DOHH2 (cell line): ENCODE measurements at regions not wholly inside any gene's neighbourhood (a gene's known extent, or its start where the extent isn't known, plus 50 kb on each side); places are given as distances from the start of the nearest gene placed in this dataset.

Experiments
- H3F3A ChIP-seq: fragments of 200-600 bp; sonication (generic), shearing (Covaris generic); 2 replicates; pipeline ENCODE4 v1.6.0; 2016; ENCODE audit warnings: antibody characterized with exemption, mild to moderate bottlenecking; ENCODE audit not compliant: control insufficient read depth, insufficient read depth
- H3K27ac ChIP-seq: fragments of 200-600 bp; sonication (generic); 2 replicates; pipeline ENCODE4 v1.5.1; 2014; ENCODE audit warnings: low read depth, mild to moderate bottlenecking, low read length, moderate library complexity
- H3K27me3 ChIP-seq: fragments of 200-600 bp; sonication (generic); 2 replicates; pipeline ENCODE4 v1.6.1; 2014; ENCODE audit warnings: mild to moderate bottlenecking, low read length, mixed read lengths; ENCODE audit not compliant: control insufficient read depth
- H3K36me3 ChIP-seq: fragments of 200-600 bp; sonication (generic); 2 replicates; pipeline ENCODE4 v1.6.1; 2014; ENCODE audit warnings: mild to moderate bottlenecking, low read length, moderate library complexity, mixed read lengths; ENCODE audit not compliant: control insufficient read depth
- H3K4me1 ChIP-seq: fragments of 200-600 bp; sonication (generic); 2 replicates; pipeline ENCODE4 v1.6.1; 2014; ENCODE audit warnings: mild to moderate bottlenecking, low read length, mixed read lengths; ENCODE audit not compliant: control insufficient read depth
- H3K4me2 ChIP-seq: fragments of 200-600 bp; sonication (generic); 2 replicates; pipeline ENCODE4 v1.6.0; 2014; ENCODE audit warnings: mild to moderate bottlenecking, low read length, moderate library complexity
- H3K4me3 ChIP-seq: fragments of 200-600 bp; sonication (generic); 2 replicates; pipeline ENCODE4 v1.5.1; 2014; ENCODE audit warnings: mild to moderate bottlenecking, low read length, mixed read lengths
- H3K79me2 ChIP-seq: fragments of 200-600 bp; sonication (generic); 2 replicates; pipeline ENCODE4 v1.6.1; 2014; ENCODE audit warnings: mild to moderate bottlenecking, low read length, mixed read lengths; ENCODE audit not compliant: control insufficient read depth
- H3K9me2 ChIP-seq: fragments of 200-600 bp; sonication (generic); replicated peaks from 2 replicates; pipeline ENCODE4 v1.6.1; 2014; ENCODE audit warnings: mild to moderate bottlenecking, low read length, mixed read lengths; ENCODE audit not compliant: control insufficient read depth
- H3K9me3 ChIP-seq: fragments of 200-600 bp; sonication (generic); 2 replicates; pipeline ENCODE4 v1.6.1; 2014; ENCODE audit warnings: antibody characterized with exemption, low read length, mixed read lengths; ENCODE audit not compliant: control insufficient read depth, insufficient read depth
- H4K20me1 ChIP-seq: fragments of 200-600 bp; sonication (generic); 2 replicates; pipeline ENCODE4 v1.6.0; 2014; ENCODE audit warnings: low read depth, mild to moderate bottlenecking, antibody characterized with exemption, low read length, moderate library complexity; ENCODE audit not compliant: control insufficient read depth, insufficient read depth
- CTCF ChIP-seq: fragments of 200-600 bp; sonication (generic); IDR thresholded peaks from one replicate; pipeline ENCODE4 v1.5.1; 2014; ENCODE audit warnings: antibody characterized with exemption, mild to moderate bottlenecking, low read depth, low read length; ENCODE audit not compliant: poor library complexity, severe bottlenecking
- EZH2phosphoT487 ChIP-seq: fragments of 200-600 bp; sonication (generic); IDR thresholded peaks from 2 replicates; pipeline ENCODE4 v1.6.1; 2017; ENCODE audit warnings: borderline replicate concordance, mild to moderate bottlenecking, antibody characterized with exemption, low read length, moderate library complexity, mixed read lengths

- no peak overlapping the region for H3K4me2 ChIP-seq
- no peaks in the 10 kb centered on the region for H3K36me3 ChIP-seq
- H3K27ac ChIP-seq, result no peak overlapping the region
These were observed 140.5 kb upstream of the HNRNPA3 start for GRCh38 chr2:177072090-177072489.

GRCh38 chr2:177073611-177074010 is 139.0 kb upstream of the HNRNPA3 start:
- H4K20me1 ChIP-seq, result no peaks in the 10 kb centered on the region
- H3K36me3 ChIP-seq, result no peaks in the 10 kb centered on the region
- H3K9me3 ChIP-seq, result no peaks in the 10 kb centered on the region
- H3K4me3 ChIP-seq, result no peak overlapping the region
- no peaks in the 10 kb centered on the region for H3K4me1 ChIP-seq
- TF ChIP-seq CTCF (no peak), EZH2phosphoT487 (no peak)
- H3K79me2 ChIP-seq, result no peaks in the 10 kb centered on the region
- H3K27me3 ChIP-seq, result no peaks in the 10 kb centered on the region
- no peak overlapping the region for H3K27ac ChIP-seq
- H3K4me2 ChIP-seq, result no peak overlapping the region
- no peaks in the 10 kb centered on the region for H3F3A ChIP-seq
- no peaks in the 10 kb centered on the region for H3K9me2 ChIP-seq

More at GRCh38 chr2:177072090-177072489, 140.5 kb upstream of the HNRNPA3 start:
- TF ChIP-seq EZH2phosphoT487 (no peak), CTCF (no peak)
- Histone ChIP-seq H3K27me3 (no peaks in the 10 kb centered on the region), H4K20me1 (no peaks in the 10 kb centered on the region), H3K9me2 (no peaks in the 10 kb centered on the region), H3K4me1 (no peaks in the 10 kb centered on the region), H3K79me2 (no peaks in the 10 kb centered on the region), H3K4me3 (no peak overlapping the region), H3K9me3 (no peaks in the 10 kb centered on the region), H3F3A (no peaks in the 10 kb centered on the region)

GRCh38 chr2:177074099-177074710 is 138.4 kb upstream of the HNRNPA3 start:
- Histone ChIP-seq H3K27ac (no peak overlapping the region), H3K36me3 (no peaks in the 10 kb centered on the region), H3K4me3 (no peak overlapping the region), H3K9me3 (no peaks in the 10 kb centered on the region), H3F3A (no peaks in the 10 kb centered on the region), H3K4me2 (no peak overlapping the region), H3K4me1 (no peaks in the 10 kb centered on the region), H4K20me1 (no peaks in the 10 kb centered on the region), H3K9me2 (no peaks in the 10 kb centered on the region), H3K79me2 (no peaks in the 10 kb centered on the region), H3K27me3 (no peaks in the 10 kb centered on the region)
- no peak for TF ChIP-seq CTCF
- no peak for TF ChIP-seq EZH2phosphoT487
